GM21737 (cell line): ENCODE measurements at regions not wholly inside any gene's neighbourhood (a gene's known extent, or its start where the extent isn't known, plus 50 kb on each side); places are given as distances from the start of the nearest gene placed in this dataset.

Experiments
- ATAC-seq: cut with Tn5 transposase; IDR thresholded peaks from one replicate; pipeline ENCODE4 v1.9.1; 2021; ENCODE audit warnings: mild to moderate bottlenecking, moderate library complexity; ENCODE audit not compliant: unreplicated experiment

- ATAC-seq: no peak
Measured at GRCh38 chr22:47783433-47784366, 1021.2 kb downstream of the TBC1D22A start.

- no peak for ATAC-seq
Measured at GRCh38 chr22:47782328-47783075, 1020.1 kb downstream of the TBC1D22A start.

- ATAC-seq: no peak
Measured at GRCh38 chr22:47781427-47782111, 1019.1 kb downstream of the TBC1D22A start.

- ATAC-seq: no peak
Measured at GRCh38 chr22:47781024-47781423, 1018.6 kb downstream of the TBC1D22A start.

GRCh38 chr22:47780281-47780875 lies 1017.9 kb downstream of the TBC1D22A start:
- ATAC-seq: no peak

- no peak for ATAC-seq
Measured at GRCh38 chr22:47779474-47779873, 1017.0 kb downstream of the TBC1D22A start.

- no peak for ATAC-seq
Measured at GRCh38 chr22:47778160-47778658, 1015.8 kb downstream of the TBC1D22A start.

GRCh38 chr22:47777426-47777825 lies 1015.0 kb downstream of the TBC1D22A start:
- ATAC-seq: no peak

GRCh38 chr22:47776329-47776728 lies 1013.9 kb downstream of the TBC1D22A start:
- no peak for ATAC-seq

GRCh38 chr22:47775686-47776085 lies 1013.2 kb downstream of the TBC1D22A start:
- ATAC-seq: no peak

- no peak for ATAC-seq
Measured at GRCh38 chr22:47775191-47775590, 1012.7 kb downstream of the TBC1D22A start.

GRCh38 chr22:47773635-47774034 lies 1011.2 kb downstream of the TBC1D22A start:
- no peak for ATAC-seq

- ATAC-seq: no peak
Measured at GRCh38 chr22:47772864-47773263, 1010.4 kb downstream of the TBC1D22A start.

- no peak for ATAC-seq
Measured at GRCh38 chr22:47769652-47770051, 1007.2 kb downstream of the TBC1D22A start.

GRCh38 chr22:47768027-47768426 lies 1005.6 kb downstream of the TBC1D22A start:
- no peak for ATAC-seq

GRCh38 chr22:47767403-47767802 lies 1005.0 kb downstream of the TBC1D22A start:
- no peak for ATAC-seq

- no peak for ATAC-seq
Measured at GRCh38 chr22:47765757-47766156, 1003.3 kb downstream of the TBC1D22A start.

- ATAC-seq: no peak
Measured at GRCh38 chr22:47762141-47762540, 999.7 kb downstream of the TBC1D22A start.

GRCh38 chr22:47759909-47760308 lies 997.5 kb downstream of the TBC1D22A start:
- no peak for ATAC-seq

GRCh38 chr22:47757741-47758140 lies 995.3 kb downstream of the TBC1D22A start:
- ATAC-seq: no peak

GRCh38 chr22:47750086-47750485 lies 987.6 kb downstream of the TBC1D22A start:
- ATAC-seq: no peak
